HG03558 (cell line): ENCODE measurements at regions not wholly inside any gene's neighbourhood (a gene's known extent, or its start where the extent isn't known, plus 50 kb on each side); places are given as distances from the start of the nearest gene placed in this dataset.
"Not testable (repeated sequence)": the region's sequence is repeated elsewhere in the genome, so short reads cannot be mapped to it uniquely, and the experiment has no call there.

Experiments
- ATAC-seq: cut with Tn5 transposase; IDR thresholded peaks from one replicate; pipeline ENCODE4 v1.9.1; 2021; ENCODE audit warnings: moderate number of reproducible peaks; ENCODE audit not compliant: unreplicated experiment; ENCODE audit errors: extremely low read depth

- no peak for ATAC-seq
Measured at GRCh38 chr13:88176231-88176630, 505.1 kb downstream of the SLITRK5 start.

- ATAC-seq, result no peak
Measured at GRCh38 chr13:88183440-88183839, 512.3 kb downstream of the SLITRK5 start.

GRCh38 chr13:88188986-88189385 lies 517.8 kb downstream of the SLITRK5 start:
- no peak for ATAC-seq

GRCh38 chr13:88189728-88190127 lies 518.6 kb downstream of the SLITRK5 start:
- ATAC-seq, result no peak

- no peak for ATAC-seq
Measured at GRCh38 chr13:88196106-88196505, 524.9 kb downstream of the SLITRK5 start.

GRCh38 chr13:88217372-88217771 lies 546.2 kb downstream of the SLITRK5 start:
- ATAC-seq, result no peak

- ATAC-seq, result no peak
Measured at GRCh38 chr13:88217883-88218282, 546.7 kb downstream of the SLITRK5 start.

GRCh38 chr13:88223958-88224357 lies 552.8 kb downstream of the SLITRK5 start:
- ATAC-seq, result no peak

- ATAC-seq, result no peak
Measured at GRCh38 chr13:88235441-88235840, 564.3 kb downstream of the SLITRK5 start.

GRCh38 chr13:88246239-88246638 lies 575.1 kb downstream of the SLITRK5 start:
- no peak for ATAC-seq

- no peak for ATAC-seq
Measured at GRCh38 chr13:88248393-88248792, 577.2 kb downstream of the SLITRK5 start.

GRCh38 chr13:88257706-88258105 lies 586.5 kb downstream of the SLITRK5 start:
- ATAC-seq, result no peak

GRCh38 chr13:88263808-88264207 lies 592.6 kb downstream of the SLITRK5 start:
- no peak for ATAC-seq

- ATAC-seq, result no peak
Measured at GRCh38 chr13:88281841-88282240, 610.7 kb downstream of the SLITRK5 start.

GRCh38 chr13:88285329-88285728 lies 614.2 kb downstream of the SLITRK5 start:
- no peak for ATAC-seq

- no peak for ATAC-seq
Measured at GRCh38 chr13:88288326-88288725, 617.2 kb downstream of the SLITRK5 start.

GRCh38 chr13:88291731-88292130 lies 620.6 kb downstream of the SLITRK5 start:
- ATAC-seq, result not testable (repeated sequence)

- ATAC-seq, result no peak
Measured at GRCh38 chr13:88294368-88294767, 623.2 kb downstream of the SLITRK5 start.

- ATAC-seq, result no peak
Measured at GRCh38 chr13:88303157-88303556, 632.0 kb downstream of the SLITRK5 start.

- ATAC-seq, result no peak
Measured at GRCh38 chr13:88303605-88304004, 632.4 kb downstream of the SLITRK5 start.

- no peak for ATAC-seq
Measured at GRCh38 chr13:88314496-88314895, 643.3 kb downstream of the SLITRK5 start.

- no peak for ATAC-seq
Measured at GRCh38 chr13:88329066-88329465, 657.9 kb downstream of the SLITRK5 start.

GRCh38 chr13:88339271-88339741 lies 668.1 kb downstream of the SLITRK5 start:
- no peak for ATAC-seq
